HG02973 (cell line): ENCODE measurements at regions not wholly inside any gene's neighbourhood (a gene's known extent, or its start where the extent isn't known, plus 50 kb on each side); places are given as distances from the start of the nearest gene placed in this dataset.
"Not testable (repeated sequence)": the region's sequence is repeated elsewhere in the genome, so short reads cannot be mapped to it uniquely, and the experiment has no call there.

Experiments used
- ATAC-seq: cut with Tn5 transposase; IDR thresholded peaks from one replicate; pipeline ENCODE4 v1.9.1; 2021; ENCODE audit warnings: moderate library complexity; ENCODE audit not compliant: unreplicated experiment

GRCh38 chr10:56109454-56109853, 251.6 kb downstream of the ZWINT start:
- no peak for ATAC-seq

DNA sequence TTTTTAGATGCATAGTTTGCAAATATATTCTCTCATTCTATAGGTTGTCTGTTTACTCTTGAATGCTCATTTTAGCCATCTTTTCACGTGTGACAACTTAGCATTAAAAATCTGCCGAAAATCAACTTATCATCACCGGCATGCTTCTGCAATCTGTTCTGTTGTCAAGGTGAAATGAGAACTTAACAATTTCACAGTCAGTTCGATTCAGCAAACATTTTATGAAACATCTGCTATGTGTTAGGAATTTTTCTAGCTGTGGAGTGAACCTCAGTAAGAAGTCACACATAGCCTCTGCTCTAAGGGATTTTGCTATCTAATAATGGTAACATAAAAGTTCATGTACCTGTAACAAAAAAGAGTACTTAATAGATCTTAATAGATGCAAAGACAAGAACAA, 256.1 kb downstream of the ZWINT start:
- no peak for ATAC-seq

GRCh38 chr10:56104487-56104886, 256.6 kb downstream of the ZWINT start:
- no peak for ATAC-seq

DNA sequence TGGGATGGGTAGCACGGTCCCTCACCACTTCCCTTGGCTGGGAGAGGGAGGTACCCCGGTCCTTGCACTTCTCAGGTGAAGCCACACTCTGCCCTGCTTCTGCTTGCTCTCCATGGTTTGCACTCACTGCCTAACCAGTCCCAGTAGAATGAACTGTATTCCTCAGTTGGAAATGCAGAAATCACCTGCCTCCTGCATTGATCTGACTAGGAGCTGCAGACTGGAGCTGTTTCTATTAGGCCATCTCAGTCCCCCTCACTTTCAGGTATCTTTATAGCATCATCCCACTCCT, 264.9 kb downstream of the ZWINT start:
- ATAC-seq, result no peak

DNA sequence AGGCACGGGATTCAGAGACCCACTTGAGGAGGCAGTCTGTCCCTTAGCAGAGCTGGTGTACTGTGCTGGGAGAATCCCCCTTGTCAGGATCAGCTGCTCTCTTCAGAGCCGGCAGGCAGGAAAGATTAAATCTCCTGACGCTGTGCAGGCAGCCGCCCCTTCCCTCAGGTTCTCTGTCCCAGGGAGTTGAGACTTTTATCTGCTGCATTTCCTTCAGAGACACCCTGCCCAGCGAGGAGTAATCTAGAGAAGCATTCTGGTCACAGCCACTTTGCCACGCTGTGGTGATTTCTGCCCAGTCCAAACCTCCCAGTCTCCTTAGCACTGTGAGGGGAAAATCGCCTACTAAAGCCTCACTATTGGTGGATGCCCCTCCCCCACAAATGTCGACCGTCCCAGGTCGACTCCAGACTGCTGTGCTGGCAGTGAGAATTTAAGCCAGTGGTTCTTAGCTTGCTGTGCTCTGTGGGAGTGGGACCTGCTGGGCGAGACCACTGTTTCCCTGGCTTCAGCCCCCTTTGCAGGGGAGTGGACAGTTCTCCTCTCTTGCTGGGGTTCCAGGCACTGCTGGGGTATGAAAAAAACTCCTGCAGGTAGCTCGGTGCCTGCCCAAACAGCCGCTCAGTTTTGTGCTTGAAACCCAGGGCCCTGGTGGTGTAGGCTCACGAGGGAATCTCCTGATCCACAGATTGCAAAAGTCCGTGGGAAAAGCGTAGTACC, 265.4 kb downstream of the ZWINT start:
- no peak for ATAC-seq

DNA sequence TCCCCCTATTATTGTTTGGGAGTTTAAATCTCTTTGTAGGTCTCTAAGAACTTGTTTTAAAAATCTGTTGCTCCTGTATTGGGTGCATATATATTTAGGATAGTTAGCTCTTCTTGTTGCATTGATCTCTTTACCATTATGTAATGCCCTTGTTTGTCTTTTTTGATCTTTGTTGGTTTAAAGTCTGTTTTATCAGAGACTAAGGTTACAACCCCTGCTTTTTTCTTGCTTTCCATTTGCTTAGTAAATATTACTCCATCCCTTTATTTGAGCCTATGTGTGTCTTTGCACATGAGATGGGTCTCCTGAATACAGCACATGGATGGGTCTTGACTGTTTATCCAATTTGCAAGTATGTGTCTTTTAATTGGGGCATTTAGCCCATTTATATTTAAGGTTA, 267.4 kb downstream of the ZWINT start:
- not testable (repeated sequence) for ATAC-seq

GRCh38 chr10:56091872-56092271, 269.2 kb downstream of the ZWINT start:
- ATAC-seq, result no peak

DNA sequence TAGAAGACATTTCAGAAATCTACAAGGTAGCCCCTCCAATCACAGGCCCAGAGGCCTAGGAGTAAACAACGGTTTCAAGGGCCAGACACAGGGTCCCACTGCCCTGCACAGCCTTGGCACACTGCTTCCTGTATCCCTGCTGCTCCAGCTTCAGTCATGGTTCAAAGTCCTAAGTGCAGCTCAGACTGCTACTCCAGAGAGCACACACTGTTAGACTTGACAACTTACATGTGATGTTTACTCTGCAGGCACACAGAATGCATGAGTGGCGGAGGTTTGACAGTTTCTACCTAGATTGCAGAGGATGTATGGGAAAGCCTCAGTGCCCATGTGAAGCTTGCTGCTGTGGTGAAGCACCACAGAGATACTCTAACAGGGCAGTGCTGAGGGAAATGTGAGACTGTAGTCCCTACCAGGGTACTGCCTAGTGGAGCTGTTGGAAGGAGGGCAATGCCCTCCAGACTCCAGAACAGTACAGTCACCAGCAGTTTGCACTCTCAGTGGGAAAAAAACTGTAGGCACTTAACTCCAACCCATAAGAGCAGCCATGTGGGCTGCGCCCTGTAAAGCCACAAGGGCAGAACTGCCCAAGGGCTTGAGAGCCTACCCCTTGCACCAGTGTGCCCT, 270.0 kb downstream of the ZWINT start:
- no peak for ATAC-seq

GRCh38 chr10:56085406-56086122, 275.5 kb downstream of the ZWINT start:
- no peak for ATAC-seq

GRCh38 chr10:56082169-56082568, 278.9 kb downstream of the ZWINT start:
- no peak for ATAC-seq

DNA sequence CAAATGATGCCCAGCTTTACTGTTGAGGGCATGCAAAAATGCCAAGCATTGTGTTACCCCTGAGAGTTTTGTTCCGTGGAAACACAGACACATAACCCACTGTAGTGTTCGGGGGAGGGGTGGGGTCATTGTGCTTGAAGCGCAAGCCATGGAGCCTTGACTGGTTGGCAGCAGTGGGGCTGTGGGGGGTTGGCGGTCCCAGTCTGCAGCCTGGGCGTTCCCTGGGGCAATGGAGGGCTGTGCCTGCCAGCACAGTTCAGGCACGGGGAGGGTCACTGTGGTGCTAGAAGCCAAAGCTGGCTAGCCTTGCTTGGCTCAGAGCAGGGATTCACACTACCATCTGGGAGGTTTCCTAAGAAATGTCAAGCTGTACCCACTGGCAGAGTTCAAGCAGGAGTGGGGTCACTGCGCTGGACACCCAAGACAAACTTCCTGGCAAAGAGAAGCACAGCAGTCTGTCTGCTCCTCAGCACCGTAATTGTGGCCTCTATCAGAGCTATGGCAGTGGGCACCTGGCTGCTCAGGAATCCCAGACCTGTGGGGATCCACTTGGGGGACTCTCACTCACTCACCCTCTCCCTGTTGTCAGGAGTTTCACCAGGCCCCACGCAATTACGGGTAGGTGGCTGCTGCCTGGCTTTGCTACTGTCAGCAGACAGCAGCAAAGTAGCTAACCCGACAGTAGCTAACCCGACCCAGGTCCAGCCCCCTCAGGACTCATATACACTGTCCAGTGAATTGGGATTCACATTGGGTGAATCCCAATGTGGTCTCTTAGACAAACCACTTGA, 292.4 kb downstream of the ZWINT start:
- ATAC-seq, result no peak

GRCh38 chr10:56068040-56068439, 293.0 kb downstream of the ZWINT start:
- ATAC-seq, result no peak

GRCh38 chr10:56063642-56064041, 297.4 kb downstream of the ZWINT start:
- no peak for ATAC-seq

DNA sequence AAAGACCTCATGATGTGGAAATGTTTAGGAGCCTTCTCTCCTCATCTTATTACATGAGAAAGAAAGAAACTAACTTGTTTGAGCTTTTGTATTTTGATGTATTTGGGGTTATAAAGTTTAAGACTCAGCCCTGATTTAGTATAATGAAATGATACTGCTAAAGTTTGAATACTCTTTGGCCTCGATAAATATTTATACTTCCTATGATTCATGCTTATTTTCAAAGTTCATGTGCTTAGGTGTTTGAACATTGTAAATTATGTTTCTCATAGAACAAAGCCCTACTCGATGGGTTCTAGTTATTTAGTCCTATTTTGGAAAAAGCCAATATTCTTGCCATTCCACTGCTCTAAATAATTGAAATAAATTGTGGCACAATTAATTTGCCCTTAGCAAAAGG, 303.2 kb downstream of the ZWINT start:
- ATAC-seq, result no peak

- no peak for ATAC-seq
These were observed 325.6 kb downstream of the ZWINT start for GRCh38 chr10:56035489-56035888.

DNA sequence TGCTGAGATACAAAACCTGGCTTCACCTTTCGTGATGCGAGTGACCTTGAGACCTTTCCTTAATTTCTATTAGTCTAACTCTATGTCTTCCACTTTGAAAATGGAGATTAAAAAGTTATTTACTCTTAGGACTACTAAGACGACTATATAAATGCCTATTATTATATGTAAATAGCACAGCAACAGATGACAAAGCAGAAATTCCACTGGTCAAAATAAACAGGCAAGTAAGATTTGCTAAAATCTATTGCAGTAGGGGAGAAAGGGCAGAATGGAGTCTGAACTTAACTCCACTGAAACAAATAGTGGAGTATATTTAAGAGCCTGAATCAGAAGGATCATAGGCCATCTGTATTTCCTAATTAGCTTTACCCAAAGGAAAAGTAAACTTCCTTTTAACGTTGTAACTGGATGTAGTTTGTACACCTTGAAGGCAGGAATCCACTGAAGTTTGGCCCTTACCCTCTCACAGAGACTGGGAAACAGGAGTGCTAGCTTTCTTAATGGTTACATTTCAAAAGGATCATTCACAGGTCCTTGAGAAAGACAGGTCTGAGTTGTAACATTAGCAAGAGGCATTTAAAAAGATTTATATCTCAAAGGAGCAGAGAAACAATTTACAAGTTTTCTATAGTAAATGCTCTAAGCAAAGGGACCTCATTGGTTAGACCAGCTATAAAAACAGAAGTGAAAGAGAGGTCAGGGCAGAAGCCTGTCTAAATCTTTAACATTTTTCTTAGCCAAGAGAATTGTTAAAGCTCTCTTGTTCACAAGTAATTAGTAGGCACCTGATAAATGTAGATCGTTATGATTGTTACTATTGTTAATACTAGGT, 332.5 kb downstream of the ZWINT start:
- no peak for ATAC-seq

GRCh38 chr10:56012101-56012500, 349.0 kb downstream of the ZWINT start:
- no peak for ATAC-seq

- ATAC-seq, result no peak
These were observed 357.5 kb downstream of the ZWINT start for GRCh38 chr10:56003555-56003954.

DNA sequence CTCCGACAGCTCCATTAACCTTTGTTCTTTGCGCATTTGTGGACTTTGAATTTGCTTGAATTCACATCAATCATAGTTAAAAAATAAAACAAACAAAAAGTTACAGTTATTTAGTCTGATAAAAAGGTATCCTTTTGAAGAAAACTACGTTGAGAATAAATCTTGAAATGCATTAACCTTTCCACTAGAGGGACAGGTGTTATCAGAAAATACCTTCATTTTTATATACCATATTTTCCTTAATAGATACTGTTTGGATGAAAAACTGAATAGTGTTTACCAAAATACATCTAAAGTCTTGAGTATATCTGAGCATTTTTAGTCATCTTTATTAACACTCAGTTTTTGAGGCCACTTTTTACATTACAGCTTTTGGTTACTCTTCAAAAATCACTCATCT, 371.9 kb downstream of the ZWINT start:
- ATAC-seq, result no peak

- no peak for ATAC-seq
These were observed 381.9 kb downstream of the ZWINT start for GRCh38 chr10:55979203-55979602.

DNA sequence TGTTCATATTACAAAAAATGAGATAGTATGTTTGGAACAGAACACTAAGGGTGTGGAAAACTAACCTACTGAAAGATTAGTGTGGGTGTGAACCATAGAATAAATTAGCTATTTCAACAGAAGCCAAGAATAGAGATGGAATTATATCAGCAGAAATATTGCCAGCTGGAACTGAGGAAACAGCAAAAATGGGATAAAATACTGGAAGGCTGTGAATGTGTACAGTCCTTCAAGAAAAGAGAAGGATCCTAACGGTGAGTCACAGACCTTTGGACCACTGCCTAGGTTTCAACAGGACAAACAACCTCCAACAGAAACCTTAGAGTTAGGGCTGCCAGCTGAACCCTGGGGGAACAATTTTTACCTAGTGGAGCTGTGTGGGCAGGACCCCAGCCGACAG, 395.0 kb downstream of the ZWINT start:
- no peak for ATAC-seq
